GM13976 (cell line): ENCODE measurements at regions not wholly inside any gene's neighbourhood (a gene's known extent, or its start where the extent isn't known, plus 50 kb on each side); places are given as distances from the start of the nearest gene placed in this dataset.

Source experiments
- DNase-seq: peaks from one replicate; pipeline ENCODE4 v3.0.0; 2012; ENCODE audit warnings: low spot score
- CTCF ChIP-seq: IDR thresholded peaks from 2 replicates; pipeline ENCODE4 v1.5.1; 2012; ENCODE audit warnings: borderline replicate concordance, mild to moderate bottlenecking; ENCODE audit not compliant: insufficient read depth; ENCODE audit errors: extremely low read depth, missing control alignments, control extremely low read depth
- in situ Hi-C: fragments of 300-500 bp; cut with MboI; formaldehyde crosslinking; loops from one replicate; pipeline ENCODE4 v1.12.0; 2022; ENCODE audit warnings: low sequenced_read_pairs, mixed read lengths, inconsistent platforms; ENCODE audit not compliant: unreplicated experiment

GRCh38 chr2:147099845-147100244 is 745.0 kb upstream of the ACVR2A start:
- in situ Hi-C loops: no loop called here
- no peak for TF ChIP-seq CTCF
- no peak for DNase-seq

GRCh38 chr2:147098940-147099339 is 745.9 kb upstream of the ACVR2A start:
- in situ Hi-C loops: no loop called here
- TF ChIP-seq CTCF: no peak
- DNase-seq: no peak

GRCh38 chr2:147097747-147098146 is 747.1 kb upstream of the ACVR2A start:
- no peak for TF ChIP-seq CTCF
- no peak for DNase-seq
- in situ Hi-C loops: no loop called here

- DNase-seq: no peak
- TF ChIP-seq CTCF: no peak
- in situ Hi-C loops: no loop called here
These were observed 748.2 kb upstream of the ACVR2A start for GRCh38 chr2:147096671-147097070.

- in situ Hi-C loops: no loop called here
- no peak for TF ChIP-seq CTCF
- DNase-seq: no peak
These were observed 749.5 kb upstream of the ACVR2A start for GRCh38 chr2:147095376-147095775.

- DNase-seq: no peak
- TF ChIP-seq CTCF: no peak
- in situ Hi-C loops: no loop called here
These were observed 750.8 kb upstream of the ACVR2A start for GRCh38 chr2:147094077-147094476.

GRCh38 chr2:147092266-147092665 is 752.6 kb upstream of the ACVR2A start:
- in situ Hi-C loops: no loop called here
- TF ChIP-seq CTCF: no peak

More at GRCh38 chr2:147092266-147092665, 752.6 kb upstream of the ACVR2A start:
- no peak for DNase-seq
